CD4-positive, alpha-beta T cell treated with Interleukin-6 at 100 ng/mL for 8 hours (primary cell): ENCODE measurements at regions not wholly inside any gene's neighbourhood (a gene's known extent, or its start where the extent isn't known, plus 50 kb on each side); places are given as distances from the start of the nearest gene placed in this dataset.
"Not testable (repeated sequence)": the region's sequence is repeated elsewhere in the genome, so short reads cannot be mapped to it uniquely, and the experiment has no call there.

Source experiments
- DNase-seq: peaks from one replicate; pipeline ENCODE4 v3.0.0-alpha.2; 2020; ENCODE audit warnings: mixed read lengths, low spot score

DNA sequence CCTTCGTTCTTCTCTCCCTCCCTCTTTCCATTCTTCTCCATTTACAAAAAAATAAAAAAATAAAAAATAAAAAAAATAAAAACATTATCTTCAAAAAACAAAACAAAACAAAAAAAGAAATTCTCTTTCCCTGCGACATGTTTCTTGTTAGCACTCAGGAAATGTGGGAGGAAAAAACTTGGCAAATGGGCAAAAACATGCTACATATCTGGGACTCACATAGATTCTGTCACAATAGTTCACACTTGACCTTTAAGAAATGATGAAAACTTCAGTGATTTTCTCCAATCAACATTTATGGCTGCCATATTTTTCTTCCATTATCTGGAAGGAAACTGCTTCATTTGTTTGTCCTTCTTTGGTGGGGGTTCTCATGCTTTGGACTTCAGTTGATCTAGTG is 109.3 kb downstream of the PRKAB2 start:
- no peak for DNase-seq

DNA sequence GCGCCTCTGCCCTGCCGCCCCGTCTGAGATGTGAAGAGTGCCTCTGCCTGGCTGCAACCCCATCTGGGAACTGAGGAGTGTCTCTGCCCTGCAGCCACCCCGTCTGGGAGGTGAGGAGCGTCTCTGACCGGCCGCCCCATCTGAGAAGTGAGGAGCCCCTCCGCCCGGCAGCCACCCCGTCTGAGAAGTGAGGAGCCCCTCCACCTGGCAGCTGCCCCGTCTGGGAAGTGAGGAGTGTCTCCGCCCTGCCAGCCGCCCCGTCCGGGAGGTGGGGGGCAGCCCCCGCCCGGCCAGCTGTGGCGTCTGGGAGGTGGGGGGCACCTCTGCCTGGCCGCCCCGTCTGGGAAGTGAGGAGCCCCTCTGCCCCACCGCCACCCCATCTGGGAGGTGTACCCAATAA is 110.4 kb downstream of the PRKAB2 start:
- not testable (repeated sequence) for DNase-seq

DNA sequence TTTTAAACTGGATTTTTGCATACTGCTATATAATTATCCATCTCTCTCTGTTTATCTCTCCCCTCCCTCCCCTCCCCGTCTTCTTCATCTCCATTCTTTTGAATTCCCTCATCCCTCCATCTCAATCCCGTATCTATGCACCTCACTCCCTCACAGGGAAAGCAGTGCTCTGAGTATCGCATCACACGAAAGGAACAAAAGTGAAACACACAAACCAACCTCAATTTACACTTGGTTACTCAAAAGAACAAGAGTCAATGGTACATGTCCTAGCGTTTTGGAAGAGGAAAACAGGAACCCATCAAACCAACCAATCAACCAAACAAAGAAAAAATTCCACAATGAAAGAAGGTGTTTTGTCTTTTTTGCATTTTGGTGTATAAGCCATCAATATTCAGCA is 115.1 kb downstream of the NBPF12 start:
- no peak for DNase-seq

DNA sequence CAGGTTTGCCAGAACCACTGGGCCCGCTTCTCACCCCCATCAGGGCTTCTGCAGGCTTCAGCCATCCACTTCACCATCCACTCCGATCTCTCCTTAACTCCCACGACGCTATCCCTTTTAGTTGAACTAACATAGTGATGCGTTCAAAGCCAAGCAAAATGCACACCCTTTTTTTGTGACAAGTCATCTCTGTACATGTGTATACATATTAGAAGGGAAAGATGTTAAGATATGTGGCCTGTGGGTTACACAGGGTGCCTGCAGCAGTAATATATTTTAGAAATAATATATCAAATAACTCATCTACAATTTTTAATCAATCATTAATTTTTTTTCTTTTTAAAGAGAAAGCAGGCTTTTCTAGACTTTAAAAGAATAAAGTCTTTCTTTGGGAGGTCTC is 114.6 kb downstream of the NBPF12 start:
- DNase-seq = no peak

DNA sequence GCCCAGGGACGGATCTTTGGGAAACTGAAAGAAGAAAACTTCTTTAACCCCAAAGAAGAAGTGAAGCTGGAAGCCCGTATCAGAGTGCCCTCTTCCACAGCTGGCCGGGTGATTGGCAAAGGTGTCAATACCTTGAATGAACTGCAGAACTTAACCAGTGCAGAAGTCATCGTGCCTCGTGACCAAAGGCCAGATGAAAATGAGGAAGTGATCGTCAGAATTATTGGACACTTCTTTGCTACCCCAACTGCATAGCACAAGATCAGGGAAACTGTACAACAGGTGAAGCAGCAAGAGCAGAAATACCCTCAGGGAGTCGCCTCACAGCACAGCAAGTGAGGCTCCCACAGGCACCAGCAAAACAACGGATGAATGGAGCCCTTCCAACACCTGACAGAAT is 114.0 kb downstream of the NBPF12 start:
- DNase-seq = no peak

DNA sequence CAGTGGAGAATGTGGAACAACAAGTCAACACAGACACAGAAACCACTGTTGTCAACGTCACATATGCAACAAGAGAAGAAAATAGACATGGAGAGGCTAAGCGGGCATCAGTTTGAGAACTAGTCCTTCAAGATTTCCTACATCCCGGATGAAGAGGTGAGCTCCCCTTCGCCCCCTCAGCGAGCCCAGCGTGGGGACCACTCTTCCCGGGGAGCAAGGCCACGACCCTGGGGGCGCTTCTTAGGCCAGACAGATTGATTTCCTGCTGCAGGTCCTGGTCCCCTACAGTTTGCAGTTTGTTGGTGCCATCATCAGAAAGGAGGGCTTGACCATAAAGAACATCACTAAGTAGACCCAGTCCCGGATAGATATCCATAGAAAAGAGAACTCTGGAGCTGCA is 113.0 kb downstream of the NBPF12 start:
- no peak for DNase-seq

DNA sequence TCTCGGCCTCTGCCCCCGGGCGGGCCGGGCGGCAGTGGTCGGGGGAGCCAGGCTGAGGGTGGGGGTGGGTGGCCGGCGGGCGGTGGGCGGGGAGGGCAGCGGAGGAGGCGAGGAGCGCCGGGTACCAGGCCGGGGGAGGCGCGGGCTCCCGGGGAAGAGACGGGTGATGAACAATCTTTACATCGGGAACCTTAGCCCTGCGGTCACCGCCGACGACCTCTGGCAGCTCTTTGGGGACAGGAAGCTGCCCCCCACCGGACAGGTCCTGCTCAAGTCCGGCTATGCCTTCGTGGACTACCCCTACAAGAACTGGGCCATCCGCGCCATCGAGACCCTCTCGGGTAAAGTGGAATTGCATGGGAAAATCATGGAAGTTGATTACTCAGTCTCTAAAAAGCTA is 112.5 kb downstream of the NBPF12 start:
- no peak for DNase-seq

DNA sequence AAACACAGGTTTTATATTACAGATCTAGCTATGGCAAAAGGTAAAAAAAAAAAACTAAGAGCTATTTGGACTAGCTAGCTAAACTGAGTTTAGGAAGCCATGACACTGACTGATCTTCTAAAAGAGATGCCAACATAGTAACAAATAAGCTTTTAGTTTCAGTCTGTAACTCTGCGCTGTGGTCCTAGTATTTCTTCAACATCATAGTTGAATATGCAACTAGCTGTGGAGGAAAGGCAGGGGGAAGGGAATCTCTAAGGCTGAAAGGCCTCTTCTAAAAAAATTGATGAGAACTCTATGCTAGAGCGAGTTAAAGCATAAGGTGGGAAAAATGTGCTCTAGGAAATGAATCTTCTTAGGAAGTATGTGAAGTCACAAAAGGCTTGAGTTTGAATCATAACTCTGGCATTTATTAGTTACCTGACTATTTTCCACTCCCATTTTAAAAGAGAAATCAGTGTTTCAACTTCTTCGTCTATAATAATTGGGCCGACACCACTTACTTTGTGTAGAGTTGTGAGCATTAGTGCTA is 108.8 kb downstream of the NBPF12 start:
- DNase-seq = not testable (repeated sequence)

DNA sequence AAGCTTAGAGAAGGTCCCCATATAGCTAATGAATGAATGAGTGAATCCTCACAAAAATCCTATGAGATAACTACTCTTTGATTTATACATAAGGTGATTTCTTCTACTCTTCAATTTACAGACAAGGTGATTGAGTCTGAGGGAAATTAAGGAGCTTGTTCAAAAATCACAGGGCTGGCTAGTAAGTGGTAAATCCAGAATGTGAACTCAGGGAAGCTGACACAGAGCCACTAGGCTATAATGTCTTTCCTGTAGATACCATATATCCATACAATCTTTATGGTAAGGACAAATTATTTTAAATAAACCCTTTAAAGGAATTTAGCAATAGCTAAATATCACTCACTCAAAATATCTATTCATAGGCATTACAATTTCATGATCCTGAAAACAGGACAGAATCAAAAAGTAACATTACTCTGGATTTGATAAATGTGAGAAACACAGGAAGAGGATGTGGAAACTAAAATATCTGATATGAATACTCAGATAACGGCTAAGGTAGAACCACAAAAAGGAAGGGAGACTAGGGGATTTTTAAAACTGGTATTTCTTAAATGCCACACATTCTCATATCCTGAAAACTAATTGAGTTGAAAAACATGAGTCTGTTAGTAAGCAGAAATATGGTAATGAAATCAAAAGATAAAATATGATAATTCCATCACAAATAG is 108.2 kb downstream of the NBPF12 start:
- no peak for DNase-seq
